Suprapubic skin (tissue), 4 donors: ENCODE measurements at regions not wholly inside any gene's neighbourhood (a gene's known extent, or its start where the extent isn't known, plus 50 kb on each side); places are given as distances from the start of the nearest gene placed in this dataset.
A peak's percentile ranks its signal among the peaks of the same experiment; 100 is the strongest.
"Not testable (repeated sequence)": the region's sequence is repeated elsewhere in the genome, so short reads cannot be mapped to it uniquely, and the experiment has no call there.

ENCODE experiments used
- DNase-seq, 2 donors: peaks; one replicate each; pipeline ENCODE4 v3.0.0-alpha.2; 2019; ENCODE audit warnings: low spot score in 2 of 2
- H3K27ac ChIP-seq: fragments of 200-600 bp; sonication (generic); one replicate; pipeline ENCODE4 v1.5.1; 2019
- H3K27me3 ChIP-seq: fragments of 200-600 bp; sonication (generic); one replicate; pipeline ENCODE4 v1.5.1; 2019
- H3K36me3 ChIP-seq: fragments of 200-600 bp; sonication (generic); one replicate; pipeline ENCODE4 v1.5.1; 2019
- H3K4me1 ChIP-seq: fragments of 200-600 bp; sonication (generic); one replicate; pipeline ENCODE4 v1.5.1; 2019
- H3K4me3 ChIP-seq: fragments of 200-600 bp; sonication (generic); one replicate; pipeline ENCODE4 v1.5.1; 2019; ENCODE audit warnings: mild to moderate bottlenecking
- H3K9me3 ChIP-seq: fragments of 200-600 bp; sonication (generic); one replicate; pipeline ENCODE4 v1.5.1; 2019
- CTCF ChIP-seq, 2 donors: fragments of 200-600 bp in 1 of 2; fragments of 450-650 bp in 1 of 2; sonication (generic) in 1 of 2; IDR thresholded peaks; one replicate each; pipeline ENCODE4 v1.5.1; 2016 to 2019; ENCODE audit warnings: antibody characterized with exemption in 2 of 2, mild to moderate bottlenecking in 1 of 2, moderate library complexity in 1 of 2
- EP300 ChIP-seq: sonication (generic); formaldehyde crosslinking; IDR thresholded peaks from one replicate; pipeline ENCODE4 v1.6.1; 2017; ENCODE audit warnings: antibody characterized with exemption
- POLR2A ChIP-seq, 2 donors: fragments of 450-650 bp; IDR thresholded peaks; one replicate each; pipeline ENCODE4 v1.6.1; 2017; ENCODE audit warnings: antibody characterized with exemption in 2 of 2, mild to moderate bottlenecking in 2 of 2, moderate library complexity in 2 of 2
- POLR2AphosphoS5 ChIP-seq, 3 donors: sonication (generic); formaldehyde crosslinking; IDR thresholded peaks; one replicate each; pipeline ENCODE4 v1.6.1; 2017; ENCODE audit warnings: antibody characterized with exemption in 3 of 3
- WGBS: methylation state at CpG from one replicate; pipeline ENCODE4 v1.1.5; 2018; 5-methylcytosine and 5-hydroxymethylcytosine counted together

- H3K27me3 ChIP-seq, result no peaks in the 10 kb centered on the region
- H3K27ac ChIP-seq, result peak overlapping the region; percentile 18
- DNase-seq, result peak in 1 of 2 donors; percentile 81
- peaks cover 15% of the 10 kb centered on the region for H3K4me1 ChIP-seq
- WGBS, result 58% methylated on average over 6 of the region's 6 CpGs
- no peaks in the 10 kb centered on the region for H3K36me3 ChIP-seq
- H3K4me3 ChIP-seq, result no peak overlapping the region
- TF ChIP-seq POLR2A (IDR thresholded peaks at IDR 0.05) (no peak), CTCF (IDR thresholded peaks at IDR 0.05) (no peak), EP300 (no peak), POLR2AphosphoS5 (IDR thresholded peaks at IDR 0.05) (no peak)
- H3K9me3 ChIP-seq, result no peaks in the 10 kb centered on the region
Observed at GRCh38 chr2:37570773-37571586, 100.5 kb downstream of the CDC42EP3 start.

- TF ChIP-seq EP300 (no peak), POLR2A (IDR thresholded peaks at IDR 0.05) (no peak), POLR2AphosphoS5 (IDR thresholded peaks at IDR 0.05) (no peak), CTCF (IDR thresholded peaks at IDR 0.05) (no peak)
- peak overlapping the region; percentile 18 for H3K27ac ChIP-seq
- H3K4me1 ChIP-seq, result peaks cover 13% of the 10 kb centered on the region
- WGBS, result 90% methylated on average over 7 of the region's 7 CpGs
- H3K9me3 ChIP-seq, result no peaks in the 10 kb centered on the region
- H3K27me3 ChIP-seq, result no peaks in the 10 kb centered on the region
- DNase-seq, result no peak
- H3K4me3 ChIP-seq, result no peak overlapping the region
- no peaks in the 10 kb centered on the region for H3K36me3 ChIP-seq
Observed at GRCh38 chr2:37571587-37572136, 99.8 kb downstream of the CDC42EP3 start.

- H3K27ac ChIP-seq, result no peak overlapping the region
- no peaks in the 10 kb centered on the region for H3K9me3 ChIP-seq
- no peak for DNase-seq
- H3K4me3 ChIP-seq, result no peak overlapping the region
- no peaks in the 10 kb centered on the region for H3K36me3 ChIP-seq
- TF ChIP-seq POLR2A (IDR thresholded peaks at IDR 0.05) (no peak), EP300 (no peak), POLR2AphosphoS5 (IDR thresholded peaks at IDR 0.05) (no peak), CTCF (IDR thresholded peaks at IDR 0.05) (no peak)
- no peaks in the 10 kb centered on the region for H3K27me3 ChIP-seq
- 84% methylated on average over 3 of the region's 3 CpGs for WGBS
- peaks cover 6% of the 10 kb centered on the region for H3K4me1 ChIP-seq
Observed at GRCh38 chr2:37573451-37574388, 97.7 kb downstream of the CDC42EP3 start.

GRCh38 chr2:37575780-37576179, 95.7 kb downstream of the CDC42EP3 start:
- no peak overlapping the region for H3K4me3 ChIP-seq
- H3K27ac ChIP-seq, result no peak overlapping the region
- no peaks in the 10 kb centered on the region for H3K9me3 ChIP-seq
- no peaks in the 10 kb centered on the region for H3K36me3 ChIP-seq
- no peak for DNase-seq
- TF ChIP-seq POLR2AphosphoS5 (IDR thresholded peaks at IDR 0.05) (no peak), CTCF (IDR thresholded peaks at IDR 0.05) (no peak), EP300 (no peak), POLR2A (IDR thresholded peaks at IDR 0.05) (no peak)
- no peaks in the 10 kb centered on the region for H3K27me3 ChIP-seq
- no peaks in the 10 kb centered on the region for H3K4me1 ChIP-seq
- 83% methylated on average over 1 of the region's 1 CpG for WGBS

GRCh38 chr2:37576194-37576593, 95.2 kb downstream of the CDC42EP3 start:
- WGBS, result 94% methylated on average over 2 of the region's 2 CpGs
- not testable (repeated sequence) for H3K27me3 ChIP-seq, H3K4me1 ChIP-seq, H3K4me3 ChIP-seq, DNase-seq, H3K27ac ChIP-seq, H3K36me3 ChIP-seq, H3K9me3 ChIP-seq
